Peyer's patch (tissue), 4 donors: ENCODE measurements at regions not wholly inside any gene's neighbourhood (a gene's known extent, or its start where the extent isn't known, plus 50 kb on each side); places are given as distances from the start of the nearest gene placed in this dataset.

Source experiments
- CTCF ChIP-seq, 6 experiments: fragments of 450-650 bp in 4 of 6; fragments of 200-600 bp in 2 of 6; sonication (generic) in 1 of 6; IDR thresholded peaks; one replicate each; pipeline ENCODE4 v1.5.1; 2017 to 2019; ENCODE audit warnings: antibody characterized with exemption in 6 of 6, mild to moderate bottlenecking in 3 of 6, moderate library complexity in 1 of 6
- POLR2A ChIP-seq, 2 donors: fragments of 450-650 bp; IDR thresholded peaks; one replicate each; pipeline ENCODE4 v1.5.1; 2017; ENCODE audit warnings: antibody characterized with exemption in 2 of 2, mild to moderate bottlenecking in 2 of 2, moderate library complexity in 2 of 2

GRCh38 chr13:62635161-62635560 is 1219.5 kb upstream of the PCDH20 start:
- no peak for TF ChIP-seq CTCF (IDR thresholded peaks at IDR 0.05)
- TF ChIP-seq POLR2A (IDR thresholded peaks at IDR 0.05), result no peak
